ENCODE measurements at regions not wholly inside any gene's neighbourhood (a gene's known extent, or its start where the extent isn't known, plus 50 kb on each side); places are given as distances from the start of the nearest gene placed in this dataset.

DNA sequence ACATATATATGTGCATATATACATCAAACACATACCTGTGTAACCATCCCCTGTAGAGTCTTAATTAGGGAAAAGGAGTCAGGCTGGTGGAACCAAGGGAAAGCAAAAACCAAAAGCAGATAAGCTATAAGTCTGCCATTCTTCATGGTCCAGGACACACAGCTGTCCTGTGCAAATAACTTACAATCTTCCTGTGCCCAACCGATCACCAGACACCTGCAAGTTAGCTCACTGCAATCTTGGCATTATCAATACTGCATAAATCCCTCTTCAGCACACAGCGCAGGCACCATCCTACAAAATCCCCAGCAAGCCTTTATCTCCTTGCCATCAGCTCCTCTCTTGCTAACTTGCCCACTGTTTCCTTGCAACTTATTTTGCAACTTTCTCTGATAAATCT lies 60.8 kb upstream of the DYNAP start:
- H3K36me3 ChIP-seq (replicated peaks in 1 of 2), result no peaks in the 10 kb centered on the region
- DNase-seq, result no peak
- H3K27ac ChIP-seq, result no peak overlapping the region
- no peaks in the 10 kb centered on the region for H3K9me3 ChIP-seq (replicated peaks in 1 of 3)
- intact Hi-C loops (cut with DNase I), result no loop called here
- WGBS, 4 donors, result 50 to 69% (median 61%) methylated on average over 2 of the region's 2 CpGs
- TF ChIP-seq, protein P1, sequence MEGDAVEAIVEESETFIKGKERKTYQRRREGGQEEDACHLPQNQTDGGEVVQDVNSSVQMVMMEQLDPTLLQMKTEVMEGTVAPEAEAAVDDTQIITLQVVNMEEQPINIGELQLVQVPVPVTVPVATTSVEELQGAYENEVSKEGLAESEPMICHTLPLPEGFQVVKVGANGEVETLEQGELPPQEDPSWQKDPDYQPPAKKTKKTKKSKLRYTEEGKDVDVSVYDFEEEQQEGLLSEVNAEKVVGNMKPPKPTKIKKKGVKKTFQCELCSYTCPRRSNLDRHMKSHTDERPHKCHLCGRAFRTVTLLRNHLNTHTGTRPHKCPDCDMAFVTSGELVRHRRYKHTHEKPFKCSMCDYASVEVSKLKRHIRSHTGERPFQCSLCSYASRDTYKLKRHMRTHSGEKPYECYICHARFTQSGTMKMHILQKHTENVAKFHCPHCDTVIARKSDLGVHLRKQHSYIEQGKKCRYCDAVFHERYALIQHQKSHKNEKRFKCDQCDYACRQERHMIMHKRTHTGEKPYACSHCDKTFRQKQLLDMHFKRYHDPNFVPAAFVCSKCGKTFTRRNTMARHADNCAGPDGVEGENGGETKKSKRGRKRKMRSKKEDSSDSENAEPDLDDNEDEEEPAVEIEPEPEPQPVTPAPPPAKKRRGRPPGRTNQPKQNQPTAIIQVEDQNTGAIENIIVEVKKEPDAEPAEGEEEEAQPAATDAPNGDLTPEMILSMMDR (IDR thresholded peaks at IDR 0.05), result no peak
- no peaks in the 10 kb centered on the region for H3K27me3 ChIP-seq
- H3K4me1 ChIP-seq (replicated peaks in 1 of 2), result no peaks in the 10 kb centered on the region
- H3K4me3 ChIP-seq, result no peak overlapping the region

DNA sequence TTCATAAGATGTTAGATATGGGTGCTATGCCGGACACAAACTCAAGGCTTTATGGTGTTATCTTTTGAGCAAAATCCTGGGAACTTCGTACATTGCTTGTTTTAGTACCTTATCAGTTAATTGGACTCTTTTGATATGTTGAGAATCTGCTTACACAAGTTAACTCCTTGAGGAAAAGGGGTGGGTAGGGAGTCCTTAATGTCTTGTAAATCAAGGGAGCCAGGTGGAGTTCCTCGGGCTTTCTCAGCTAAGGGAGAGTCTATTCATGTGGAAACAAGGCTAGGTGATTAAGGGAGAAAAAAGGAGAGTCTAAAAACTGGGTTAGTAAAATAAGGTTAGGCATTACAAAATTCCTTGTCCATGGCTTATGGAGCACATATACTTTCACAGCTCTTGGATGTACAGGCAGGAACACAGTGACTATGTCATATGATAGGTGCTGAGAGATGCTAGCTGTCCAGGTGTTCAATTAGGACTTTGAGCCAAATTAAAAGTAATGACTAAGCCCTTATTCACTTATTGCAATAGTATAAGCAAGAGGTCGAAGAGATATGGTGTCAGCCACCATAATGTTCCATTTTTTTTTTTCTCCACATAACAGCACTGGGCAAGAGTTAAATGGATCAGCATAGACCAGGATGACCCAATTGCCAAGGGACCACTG lies 59.5 kb upstream of the DYNAP start:
- WGBS, 4 donors, result 34 to 40% (median 36%) methylated on average over 4 of the region's 4 CpGs
- Histone ChIP-seq H3K36me3 (replicated peaks in 1 of 2) (no peaks in the 10 kb centered on the region), H3K9me3 (replicated peaks in 1 of 3) (no peaks in the 10 kb centered on the region), H3K4me1 (replicated peaks in 1 of 2) (no peaks in the 10 kb centered on the region), H3K27ac (no peak overlapping the region), H3K27me3 (no peaks in the 10 kb centered on the region), H3K4me3 (no peak overlapping the region)
- intact Hi-C loops (cut with DNase I), result no loop called here
- TF ChIP-seq, protein P1 (IDR thresholded peaks at IDR 0.05), result no peak
- no peak for TF ChIP-seq POLR2A (IDR thresholded peaks at IDR 0.05)
- no peak for DNase-seq

DNA sequence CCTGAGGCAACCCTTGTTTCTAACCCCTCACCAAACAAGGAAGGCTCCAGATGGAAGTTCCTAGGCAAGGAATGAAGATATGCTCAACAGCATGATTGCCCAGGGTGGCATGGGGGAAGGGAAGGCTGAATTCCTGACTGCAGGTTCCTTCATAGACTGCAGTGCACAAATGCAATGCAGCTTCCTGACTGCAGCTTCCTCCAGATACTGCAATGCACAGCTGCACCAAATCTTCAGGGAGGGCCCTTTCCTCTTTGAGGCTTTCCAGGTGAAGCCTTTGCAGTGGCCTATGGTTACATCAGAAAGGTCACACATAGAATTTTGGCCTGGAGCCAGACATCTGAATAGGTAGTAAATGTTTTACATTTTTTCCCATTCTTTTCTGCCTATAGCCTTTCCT lies 58.8 kb upstream of the DYNAP start:
- H3K27ac ChIP-seq, result no peak overlapping the region
- H3K9me3 ChIP-seq (replicated peaks in 1 of 3), result no peaks in the 10 kb centered on the region
- H3K27me3 ChIP-seq, result no peaks in the 10 kb centered on the region
- TF ChIP-seq POLR2A (IDR thresholded peaks at IDR 0.05), result no peak
- TF ChIP-seq, protein P1 (IDR thresholded peaks at IDR 0.05), result no peak
- H3K4me1 ChIP-seq (replicated peaks in 1 of 2), result no peaks in the 10 kb centered on the region
- intact Hi-C loops (cut with DNase I), result no loop called here
- no peaks in the 10 kb centered on the region for H3K36me3 ChIP-seq (replicated peaks in 1 of 2)
- DNase-seq, result no peak
- no peak overlapping the region for H3K4me3 ChIP-seq

DNA sequence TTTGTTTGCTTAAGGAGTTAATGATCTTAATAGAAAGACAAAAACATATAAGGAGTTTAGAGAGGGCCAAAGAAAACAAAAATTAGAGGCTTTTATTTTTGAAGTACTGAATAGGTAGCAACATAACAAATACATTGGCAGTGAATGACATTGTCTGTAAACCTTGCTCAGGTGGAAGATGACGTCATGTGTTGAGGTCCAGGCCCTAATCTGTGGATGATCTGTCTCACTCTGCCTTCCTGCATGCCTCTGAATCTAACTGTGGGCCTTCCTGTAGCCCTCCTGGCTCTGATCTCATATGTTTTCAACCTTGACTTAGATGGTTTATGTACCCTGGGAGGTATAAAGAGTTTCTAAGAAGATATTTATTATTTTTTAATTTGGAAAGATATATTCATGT lies 58.1 kb upstream of the DYNAP start:
- no peak overlapping the region for H3K4me3 ChIP-seq
- H3K27me3 ChIP-seq, result no peaks in the 10 kb centered on the region
- WGBS, 4 donors, result 24 to 38% (median 34%) methylated on average over 1 of the region's 1 CpG
- no peaks in the 10 kb centered on the region for H3K36me3 ChIP-seq (replicated peaks in 1 of 2)
- intact Hi-C loops (cut with DNase I), result no loop called here
- no peak for DNase-seq
- no peak overlapping the region for H3K27ac ChIP-seq
- H3K4me1 ChIP-seq (replicated peaks in 1 of 2), result no peaks in the 10 kb centered on the region
- H3K9me3 ChIP-seq (replicated peaks in 1 of 3), result no peaks in the 10 kb centered on the region
- TF ChIP-seq POLR2A (IDR thresholded peaks at IDR 0.05), result no peak
- TF ChIP-seq, protein P1 (IDR thresholded peaks at IDR 0.05), result no peak

Small RNA genes lying in the stretch of these regions (small RNA-seq; reads per million reads assigned to genes)
- gene AC090897.1, result 0 reads per million in 2 donors
